Right lobe of liver (tissue), 4 donors: ENCODE measurements at regions not wholly inside any gene's neighbourhood (a gene's known extent, or its start where the extent isn't known, plus 50 kb on each side); places are given as distances from the start of the nearest gene placed in this dataset.

Experiments used
- CTCF ChIP-seq, 4 donors: fragments of 200-600 bp in 3 of 4; fragments of 450-650 bp in 1 of 4; IDR thresholded peaks; one replicate each; pipeline versions ENCODE4 v1.5.1 to v1.8.0; 2016 to 2022; ENCODE audit warnings: antibody characterized with exemption in 4 of 4, mild to moderate bottlenecking in 2 of 4
- POLR2A ChIP-seq: fragments of 450-650 bp; IDR thresholded peaks from one replicate; pipeline ENCODE4 v1.6.1; 2017; ENCODE audit warnings: antibody characterized with exemption, mild to moderate bottlenecking
- donor health status: DM: no; HTN: no; CAD: no.
- donor health status: DM: no; HTN: no; CAD: no.
- donor health status: DM: no; HTN: yes; CAD: no.

DNA sequence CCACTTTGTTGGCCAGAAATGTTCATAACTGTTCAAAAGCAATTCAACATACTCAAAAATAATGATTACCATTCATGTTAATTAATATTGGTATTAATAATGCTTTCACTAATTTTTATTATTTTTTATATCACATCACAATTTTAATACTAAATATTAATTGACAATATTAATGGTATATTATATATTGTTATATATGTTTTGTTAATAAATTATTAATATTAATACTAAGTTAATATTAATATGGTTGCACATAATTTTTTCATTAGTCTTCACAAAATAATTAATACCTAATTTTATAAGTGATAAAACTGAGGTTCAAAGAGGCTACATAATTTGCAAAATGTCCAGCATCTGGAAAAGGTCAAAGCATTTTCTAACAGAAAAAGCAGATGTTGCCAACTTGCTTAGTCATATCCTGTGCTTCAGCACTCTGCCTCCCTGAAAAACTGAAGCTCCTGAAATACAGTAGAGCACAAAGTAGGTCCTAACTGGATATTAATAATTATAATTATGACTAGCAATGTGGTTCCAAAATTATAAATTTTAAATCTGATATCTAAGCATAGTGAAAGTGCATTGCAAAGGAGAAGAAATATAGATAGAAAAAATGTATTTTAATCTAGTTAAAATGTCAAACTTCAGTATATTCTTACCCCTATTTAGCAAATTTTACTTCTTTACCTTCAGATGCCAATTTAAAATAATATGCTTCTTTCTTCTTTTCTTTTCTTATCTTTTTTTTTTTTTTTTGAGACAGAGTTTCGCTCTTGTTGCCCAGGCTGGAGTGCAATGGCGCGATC lies 123.2 kb upstream of the TNFSF4 start:
- TF ChIP-seq CTCF (IDR thresholded peaks at IDR 0.05) (no peak), POLR2A (no peak)
